HG03460 (cell line): ENCODE measurements at regions not wholly inside any gene's neighbourhood (a gene's known extent, or its start where the extent isn't known, plus 50 kb on each side); places are given as distances from the start of the nearest gene placed in this dataset.

ENCODE experiments used
- ATAC-seq: cut with Tn5 transposase; IDR thresholded peaks from one replicate; pipeline ENCODE4 v1.9.1; 2021; ENCODE audit not compliant: unreplicated experiment

- ATAC-seq: no peak
These were observed 49.7 kb upstream of the POMGNT2 start for GRCh38 chr3:43155464-43156121.
